ENCODE measurements at regions not wholly inside any gene's neighbourhood (a gene's known extent, or its start where the extent isn't known, plus 50 kb on each side); places are given as distances from the start of the nearest gene placed in this dataset.
"Not testable (repeated sequence)": the region's sequence is repeated elsewhere in the genome, so short reads cannot be mapped to it uniquely, and the experiment has no call there.

GRCh38 chr13:107927557-107927956 lies 287.8 kb downstream of the LIG4 start:
- no peak for DNase-seq (ENCODE audit: low read depth in 2 of 2, low spot score in 1 of 2)

- DNase-seq (ENCODE audit: low read depth in 2 of 2, low spot score in 1 of 2), result not testable (repeated sequence)
Measured at GRCh38 chr13:107926515-107926914, 288.8 kb downstream of the LIG4 start.

GRCh38 chr13:107916902-107917301 lies 298.4 kb downstream of the LIG4 start:
- not testable (repeated sequence) for DNase-seq (ENCODE audit: low read depth in 2 of 2, low spot score in 1 of 2)

- DNase-seq (ENCODE audit: low read depth in 2 of 2, low spot score in 1 of 2), result no peak
Measured at GRCh38 chr13:107912745-107913144, 302.6 kb downstream of the LIG4 start.

- no peak for DNase-seq (ENCODE audit: low read depth in 2 of 2, low spot score in 1 of 2)
Measured at GRCh38 chr13:107907065-107907805, 308.1 kb downstream of the LIG4 start.

GRCh38 chr13:107906131-107906530 lies 309.2 kb downstream of the LIG4 start:
- DNase-seq (ENCODE audit: low read depth in 2 of 2, low spot score in 1 of 2), result no peak

- no peak for DNase-seq (ENCODE audit: low read depth in 2 of 2, low spot score in 1 of 2)
Measured at GRCh38 chr13:107901996-107902562, 313.3 kb downstream of the LIG4 start.

- no peak for DNase-seq (ENCODE audit: low read depth in 2 of 2, low spot score in 1 of 2)
Measured at GRCh38 chr13:107901230-107901629, 314.1 kb downstream of the LIG4 start.

GRCh38 chr13:107900775-107901174 lies 314.6 kb downstream of the LIG4 start:
- no peak for DNase-seq (ENCODE audit: low read depth in 2 of 2, low spot score in 1 of 2)

GRCh38 chr13:107886118-107886517 lies 329.2 kb downstream of the LIG4 start:
- no peak for DNase-seq (ENCODE audit: low read depth in 2 of 2, low spot score in 1 of 2)

GRCh38 chr13:107884564-107884963 lies 330.8 kb downstream of the LIG4 start:
- no peak for DNase-seq (ENCODE audit: low read depth in 2 of 2, low spot score in 1 of 2)

- no peak for DNase-seq (ENCODE audit: low read depth in 2 of 2, low spot score in 1 of 2)
Measured at GRCh38 chr13:107883561-107884175, 331.7 kb downstream of the LIG4 start.

GRCh38 chr13:107882708-107883560 lies 332.4 kb downstream of the LIG4 start:
- no peak for DNase-seq (ENCODE audit: low read depth in 2 of 2, low spot score in 1 of 2)

GRCh38 chr13:107881362-107881761 lies 334.0 kb downstream of the LIG4 start:
- no peak for DNase-seq (ENCODE audit: low read depth in 2 of 2, low spot score in 1 of 2)

- DNase-seq (ENCODE audit: low read depth in 2 of 2, low spot score in 1 of 2), result no peak
Measured at GRCh38 chr13:107874456-107874855, 340.9 kb downstream of the LIG4 start.

- DNase-seq (ENCODE audit: low read depth in 2 of 2, low spot score in 1 of 2), result no peak
Measured at GRCh38 chr13:107873926-107874325, 341.4 kb downstream of the LIG4 start.

GRCh38 chr13:107870400-107870799 lies 344.9 kb downstream of the LIG4 start:
- DNase-seq (ENCODE audit: low read depth in 2 of 2, low spot score in 1 of 2), result no peak

GRCh38 chr13:107867701-107868661 lies 347.4 kb downstream of the LIG4 start:
- DNase-seq (ENCODE audit: low read depth in 2 of 2, low spot score in 1 of 2), result no peak

- no peak for DNase-seq (ENCODE audit: low read depth in 2 of 2, low spot score in 1 of 2)
Measured at GRCh38 chr13:107866941-107867623, 348.3 kb downstream of the LIG4 start.
